NB4 (cell line): ENCODE measurements at regions not wholly inside any gene's neighbourhood (a gene's known extent, or its start where the extent isn't known, plus 50 kb on each side); places are given as distances from the start of the nearest gene placed in this dataset.

Source experiments
- POLR2A ChIP-seq: IDR thresholded peaks from 2 replicates; pipeline ENCODE4 v1.6.1; 2011; ENCODE audit warnings: mild to moderate bottlenecking; ENCODE audit not compliant: insufficient read length; ENCODE audit errors: extremely low read depth
- TF ChIP-seq, protein P1 (sequence below): IDR thresholded peaks from one replicate; pipeline ENCODE4 v1.5.1; 2012; ENCODE audit warnings: low read depth, low read length

DNA sequence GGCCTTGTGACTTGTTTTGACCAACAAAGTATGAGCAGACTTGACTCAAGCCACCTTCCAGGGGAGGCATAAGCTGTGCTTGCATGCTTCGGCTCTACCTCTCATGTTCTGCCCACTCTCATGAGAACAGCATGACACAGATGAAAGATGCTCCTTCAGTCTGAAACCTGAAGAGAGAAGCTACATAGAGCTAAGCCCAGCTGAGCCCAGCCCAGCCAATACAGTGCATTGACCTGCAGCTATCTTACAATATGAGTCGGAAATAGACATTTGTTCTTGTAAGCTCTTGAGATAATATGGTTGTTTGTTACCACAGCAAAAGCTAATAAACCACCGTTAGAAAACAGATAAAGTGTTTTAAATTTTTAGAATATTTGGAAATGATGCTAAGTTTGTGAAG is 426.7 kb upstream of the PKDCC start:
- TF ChIP-seq POLR2A, result no peak
- TF ChIP-seq, protein P1, sequence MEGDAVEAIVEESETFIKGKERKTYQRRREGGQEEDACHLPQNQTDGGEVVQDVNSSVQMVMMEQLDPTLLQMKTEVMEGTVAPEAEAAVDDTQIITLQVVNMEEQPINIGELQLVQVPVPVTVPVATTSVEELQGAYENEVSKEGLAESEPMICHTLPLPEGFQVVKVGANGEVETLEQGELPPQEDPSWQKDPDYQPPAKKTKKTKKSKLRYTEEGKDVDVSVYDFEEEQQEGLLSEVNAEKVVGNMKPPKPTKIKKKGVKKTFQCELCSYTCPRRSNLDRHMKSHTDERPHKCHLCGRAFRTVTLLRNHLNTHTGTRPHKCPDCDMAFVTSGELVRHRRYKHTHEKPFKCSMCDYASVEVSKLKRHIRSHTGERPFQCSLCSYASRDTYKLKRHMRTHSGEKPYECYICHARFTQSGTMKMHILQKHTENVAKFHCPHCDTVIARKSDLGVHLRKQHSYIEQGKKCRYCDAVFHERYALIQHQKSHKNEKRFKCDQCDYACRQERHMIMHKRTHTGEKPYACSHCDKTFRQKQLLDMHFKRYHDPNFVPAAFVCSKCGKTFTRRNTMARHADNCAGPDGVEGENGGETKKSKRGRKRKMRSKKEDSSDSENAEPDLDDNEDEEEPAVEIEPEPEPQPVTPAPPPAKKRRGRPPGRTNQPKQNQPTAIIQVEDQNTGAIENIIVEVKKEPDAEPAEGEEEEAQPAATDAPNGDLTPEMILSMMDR, result no peak
